Pancreas (tissue), 10 donors: ENCODE measurements at regions not wholly inside any gene's neighbourhood (a gene's known extent, or its start where the extent isn't known, plus 50 kb on each side); places are given as distances from the start of the nearest gene placed in this dataset.

ENCODE experiments used
- ATAC-seq, 4 donors: fragments of 200-7000 bp; cut with Tn5 transposase; one replicate each; pipeline versions ENCODE4 v1.8.0 to v1.9.1; 2020; ENCODE audit warnings: mild to moderate bottlenecking in 4 of 4, moderate library complexity in 4 of 4
- DNase-seq, 6 donors: peaks; one replicate each; pipeline ENCODE4 v3.0.0-alpha.2; 2020
- FAIRE-seq: peaks from 2 replicates; lab custom pipeline; 2012; peaks lifted over from hg19 to GRCh38; lab: Jason Lieb, UNC
- H3K27ac ChIP-seq, 4 donors: fragments of 200-600 bp; sonication (generic); 1 replicate in 3 of 4; 2 replicates in 1 of 4; pipeline versions ENCODE4 v1.5.0 to v1.8.0; 2020
- H3K27me3 ChIP-seq, 4 donors: fragments of 200-600 bp; one replicate each; pipeline ENCODE4 v1.8.0; 2021
- H3K36me3 ChIP-seq, 3 donors: fragments of 200-600 bp; sonication (generic) in 1 of 3; one replicate each; pipeline versions ENCODE4 v1.5.0 to v1.8.0; 2020 to 2021
- H3K4me1 ChIP-seq, 3 donors: fragments of 200-600 bp; one replicate each; pipeline ENCODE4 v1.8.0; 2021
- H3K4me3 ChIP-seq, 4 donors: fragments of 200-600 bp; sonication (generic) in 2 of 4; one replicate each; pipeline versions ENCODE4 v1.5.0 to v1.8.0; 2020 to 2021
- H3K9me3 ChIP-seq, 4 donors: fragments of 200-600 bp; one replicate each; pipeline ENCODE4 v1.8.0; 2021
- WGBS, 2 donors: extraction: QIAGEN DNeasy Blood & Tissue Kit; methylation state at CpG; one replicate each; pipeline ENCODE4 v1.1.7; 2013; 5-methylcytosine and 5-hydroxymethylcytosine counted together
- intact Hi-C, 3 donors: fragments of 100-400 bp; cut with DNase I; formaldehyde crosslinking; loops; one replicate each; pipeline versions ENCODE4 v1.11.1 to v1.14.2; 2022
- TF ChIP-seq, protein P1 (sequence below), 4 donors: fragments of 200-600 bp; sonication (generic) in 3 of 4; IDR thresholded peaks; one replicate each; pipeline versions ENCODE4 v1.5.0 to v1.8.0; 2021; ENCODE audit warnings: antibody characterized with exemption in 4 of 4
- donor health status: healthy with polysubstance abuse.
- donor health status: DM: no; HTN: no; CAD: no; lungs with moderate emphysema.
- donor health status: DM: no; HTN: no; CAD: no.
- donor health status: control.
- donor health status: control.
- donor health status: Bipolar disorder and iron deficiency.
- donor health status: DM: yes; HTN: yes; CAD: no.
- donor health status: DM: no; HTN: no; CAD: no.
- donor health status: DM: no; HTN: no; CAD: no.
- donor health status: DM: yes; HTN: yes; CAD: no.

DNA sequence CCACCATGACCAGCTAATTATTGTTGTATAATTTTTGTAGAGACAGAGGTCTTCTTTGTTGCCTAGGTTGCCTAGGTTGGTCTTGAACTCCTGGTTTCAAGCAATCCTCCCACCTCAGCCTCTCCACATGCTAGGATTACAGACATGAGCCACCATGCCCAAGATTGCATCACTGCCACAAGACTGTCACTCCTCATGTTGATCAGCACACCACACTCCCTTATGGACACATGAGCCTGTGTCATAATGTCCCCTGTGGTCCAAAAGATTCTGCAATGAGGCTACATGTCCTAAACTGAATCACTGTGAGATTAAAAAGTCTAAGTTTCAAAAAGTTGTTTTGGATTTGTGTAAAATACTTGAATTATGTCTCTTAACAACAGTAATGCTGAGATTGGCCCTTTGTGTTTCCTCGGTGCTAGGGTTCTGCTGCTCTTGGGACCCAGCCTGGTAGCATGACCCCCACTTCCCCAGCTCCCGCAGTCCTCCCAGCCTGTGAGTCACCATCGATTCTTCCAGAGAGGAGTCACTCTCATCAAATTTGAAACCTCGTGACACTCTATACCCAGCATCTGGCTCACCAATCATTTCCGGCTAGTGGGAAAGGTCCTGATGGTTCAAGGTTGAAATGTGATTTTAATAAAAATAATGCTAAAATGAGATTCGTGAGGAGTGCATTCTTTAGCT lies 890.9 kb downstream of the VRK1 start:
- Histone ChIP-seq H3K36me3 (no peaks in the 10 kb centered on the region), H3K4me1 (no peaks in the 10 kb centered on the region), H3K27me3 (no peaks in the 10 kb centered on the region), H3K27ac (no peak overlapping the region), H3K4me3 (no peak overlapping the region), H3K9me3 (no peaks in the 10 kb centered on the region)
- 70 to 78% methylated on average over 6 of the region's 6 CpGs for WGBS, 2 donors
- TF ChIP-seq, protein P1, sequence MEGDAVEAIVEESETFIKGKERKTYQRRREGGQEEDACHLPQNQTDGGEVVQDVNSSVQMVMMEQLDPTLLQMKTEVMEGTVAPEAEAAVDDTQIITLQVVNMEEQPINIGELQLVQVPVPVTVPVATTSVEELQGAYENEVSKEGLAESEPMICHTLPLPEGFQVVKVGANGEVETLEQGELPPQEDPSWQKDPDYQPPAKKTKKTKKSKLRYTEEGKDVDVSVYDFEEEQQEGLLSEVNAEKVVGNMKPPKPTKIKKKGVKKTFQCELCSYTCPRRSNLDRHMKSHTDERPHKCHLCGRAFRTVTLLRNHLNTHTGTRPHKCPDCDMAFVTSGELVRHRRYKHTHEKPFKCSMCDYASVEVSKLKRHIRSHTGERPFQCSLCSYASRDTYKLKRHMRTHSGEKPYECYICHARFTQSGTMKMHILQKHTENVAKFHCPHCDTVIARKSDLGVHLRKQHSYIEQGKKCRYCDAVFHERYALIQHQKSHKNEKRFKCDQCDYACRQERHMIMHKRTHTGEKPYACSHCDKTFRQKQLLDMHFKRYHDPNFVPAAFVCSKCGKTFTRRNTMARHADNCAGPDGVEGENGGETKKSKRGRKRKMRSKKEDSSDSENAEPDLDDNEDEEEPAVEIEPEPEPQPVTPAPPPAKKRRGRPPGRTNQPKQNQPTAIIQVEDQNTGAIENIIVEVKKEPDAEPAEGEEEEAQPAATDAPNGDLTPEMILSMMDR (IDR thresholded peaks at IDR 0.05): no peak
- ATAC-seq (no peak), FAIRE-seq (no peak), DNase-seq (no peak)
- intact Hi-C loops: no loop called here

DNA sequence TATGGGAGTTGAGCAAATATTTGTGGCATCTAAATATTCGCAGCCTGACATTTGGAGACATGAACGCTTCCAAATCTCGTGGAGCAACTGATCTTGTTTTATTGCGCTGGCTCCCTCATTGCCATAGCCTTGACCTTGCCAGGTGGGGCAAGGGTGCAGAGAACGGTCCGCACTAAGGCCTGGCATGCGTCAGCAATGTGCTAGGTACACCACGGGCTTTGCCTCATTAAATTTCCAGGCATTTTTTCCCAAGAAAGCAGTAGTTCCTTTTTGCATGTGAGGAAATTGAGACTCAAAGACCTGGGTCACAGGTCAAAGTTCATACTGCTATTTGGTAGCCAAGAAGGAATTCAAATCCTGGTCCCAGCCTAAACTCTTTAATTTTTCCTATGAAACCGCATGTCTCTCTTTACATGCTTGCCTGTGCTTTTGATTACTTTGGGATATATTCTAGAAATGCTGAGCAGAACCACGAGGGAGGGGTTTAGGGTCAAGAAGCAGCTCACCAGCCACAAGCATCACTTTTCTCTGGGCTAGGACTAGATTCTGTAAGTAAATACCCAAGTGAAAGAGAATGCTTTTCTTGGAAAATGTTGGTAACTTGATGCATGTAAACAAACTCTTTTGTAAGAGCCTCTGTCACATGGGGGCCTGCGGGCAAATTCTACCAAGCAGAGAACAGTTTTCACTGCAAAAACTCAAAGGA lies 891.6 kb downstream of the VRK1 start:
- H3K27ac ChIP-seq: no peak overlapping the region
- no peak overlapping the region for H3K4me3 ChIP-seq
- DNase-seq (no peak), ATAC-seq (no peak), FAIRE-seq (no peak)
- 65 to 71% methylated on average over 11 of the region's 11 CpGs for WGBS, 2 donors
- no peaks in the 10 kb centered on the region for H3K36me3 ChIP-seq
- H3K9me3 ChIP-seq: no peaks in the 10 kb centered on the region
- no peaks in the 10 kb centered on the region for H3K27me3 ChIP-seq
- no peaks in the 10 kb centered on the region for H3K4me1 ChIP-seq
- TF ChIP-seq, protein P1 (IDR thresholded peaks at IDR 0.05): no peak
- intact Hi-C loops: no loop called here

DNA sequence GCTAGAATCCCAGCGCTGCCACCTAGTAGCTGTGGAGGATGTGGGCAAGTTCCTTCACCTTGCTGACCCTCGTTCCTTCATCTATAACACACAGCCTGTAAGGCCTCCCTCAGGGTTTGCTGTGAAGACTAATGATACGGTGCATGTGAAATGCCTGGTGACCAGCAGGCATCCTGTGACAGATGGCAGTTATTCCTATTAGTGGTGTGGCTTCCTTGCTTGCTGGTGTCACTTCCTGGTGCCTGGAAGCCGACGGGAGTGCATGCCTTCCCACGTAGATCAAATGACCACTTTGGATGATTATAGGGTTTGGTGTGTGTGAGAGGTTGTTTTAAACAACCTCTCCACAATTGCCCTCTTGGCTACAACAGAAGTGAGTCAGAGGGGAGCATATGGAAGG lies 894.9 kb downstream of the VRK1 start:
- H3K27me3 ChIP-seq: no peaks in the 10 kb centered on the region
- ATAC-seq: no peak

DNA sequence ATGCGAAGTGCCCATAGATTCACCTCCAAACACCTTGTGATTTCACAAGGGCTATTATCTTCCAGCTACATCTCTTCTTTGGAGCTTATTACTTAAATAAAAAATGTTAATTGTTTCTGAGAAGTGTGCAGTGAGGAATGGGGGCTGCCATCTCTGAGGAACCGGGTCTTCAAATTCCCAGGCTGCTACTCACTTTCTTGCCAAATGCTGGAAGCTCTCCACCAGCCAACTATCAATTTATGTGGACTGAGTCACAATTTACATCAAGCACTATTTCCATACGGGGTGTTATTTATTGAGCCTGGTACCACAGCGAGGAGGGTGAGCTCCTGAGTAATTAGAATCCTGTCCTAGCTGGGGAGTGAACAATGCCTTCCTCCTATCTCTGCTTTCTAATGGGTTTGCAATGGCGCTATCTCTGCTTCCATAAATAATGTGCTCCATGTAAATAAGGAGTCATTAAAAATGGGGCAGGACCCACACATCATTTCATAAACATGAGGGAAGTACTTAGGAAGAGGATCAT lies 898.3 kb downstream of the VRK1 start:
- DNase-seq (no peak), FAIRE-seq (no peak), ATAC-seq (no peak)
- Histone ChIP-seq H3K4me1 (no peaks in the 10 kb centered on the region), H3K9me3 (no peaks in the 10 kb centered on the region), H3K36me3 (no peaks in the 10 kb centered on the region), H3K27me3 (no peaks in the 10 kb centered on the region), H3K27ac (no peak overlapping the region), H3K4me3 (no peak overlapping the region)
- intact Hi-C loops: no loop called here
- TF ChIP-seq, protein P1 (IDR thresholded peaks at IDR 0.05): no peak
- WGBS, 2 donors: 46 to 58% methylated on average over 5 of the region's 5 CpGs

More for the DNA sequence above, 894.9 kb downstream of the VRK1 start:
- intact Hi-C loops: no loop called here
- no peaks in the 10 kb centered on the region for H3K36me3 ChIP-seq
- no peak for FAIRE-seq
- no peak overlapping the region for H3K27ac ChIP-seq
- TF ChIP-seq, protein P1 (IDR thresholded peaks at IDR 0.05): no peak
- H3K4me3 ChIP-seq: no peak overlapping the region
- H3K4me1 ChIP-seq: no peaks in the 10 kb centered on the region
- WGBS, 2 donors: 35 to 53% methylated on average over 6 of the region's 6 CpGs
- DNase-seq: no peak
- H3K9me3 ChIP-seq: no peaks in the 10 kb centered on the region

DNA sequence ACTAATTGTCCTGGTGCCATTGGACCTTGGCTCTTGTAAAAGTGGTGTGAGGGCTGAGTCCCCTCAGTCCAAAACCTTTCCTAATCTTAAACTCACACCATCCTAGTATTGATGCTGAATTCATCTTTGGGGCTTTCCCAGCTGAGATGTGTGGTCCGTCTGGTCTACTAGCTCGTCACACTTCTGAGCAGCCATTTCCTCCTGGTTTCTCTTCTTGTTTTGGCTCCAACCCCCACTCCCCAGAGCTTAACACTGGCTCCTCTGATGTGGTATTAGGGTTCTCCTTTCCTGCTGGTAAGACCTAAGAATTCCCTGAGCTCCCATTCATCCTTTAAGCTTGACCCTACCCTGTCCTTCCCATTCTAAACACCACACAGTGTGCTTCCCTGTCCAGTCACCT lies 900.6 kb downstream of the VRK1 start:
- Histone ChIP-seq H3K27ac (no peak overlapping the region), H3K4me3 (no peak overlapping the region), H3K4me1 (no peaks in the 10 kb centered on the region), H3K9me3 (no peaks in the 10 kb centered on the region), H3K36me3 (no peaks in the 10 kb centered on the region), H3K27me3 (peaks cover 0 to 5% (median 0%) of the 10 kb centered on the region in 4 donors)
- ATAC-seq: no peak
- DNase-seq: no peak
- FAIRE-seq: no peak
- intact Hi-C loops: no loop called here
- WGBS, 2 donors: 55 to 57% methylated on average over 2 of the region's 2 CpGs
- TF ChIP-seq, protein P1 (IDR thresholded peaks at IDR 0.05): no peak
